Upper lobe of left lung (tissue), 4 donors: ENCODE measurements at regions not wholly inside any gene's neighbourhood (a gene's known extent, or its start where the extent isn't known, plus 50 kb on each side); places are given as distances from the start of the nearest gene placed in this dataset.

ENCODE experiments used
- POLR2A ChIP-seq, 4 donors: fragments of 450-650 bp; IDR thresholded peaks; one replicate each; pipeline ENCODE4 v1.5.1; 2016 to 2017; ENCODE audit warnings: antibody characterized with exemption in 4 of 4, mild to moderate bottlenecking in 2 of 4
- POLR2AphosphoS5 ChIP-seq, 2 donors: sonication (generic); formaldehyde crosslinking; IDR thresholded peaks; one replicate each; pipeline ENCODE4 v1.5.1; 2017; ENCODE audit warnings: antibody characterized with exemption in 2 of 2
- TF ChIP-seq, protein P1 (sequence below), 6 experiments: fragments of 450-650 bp in 4 of 6; fragments of 200-600 bp in 2 of 6; sonication (generic) in 2 of 6; IDR thresholded peaks; one replicate each; pipeline ENCODE4 v1.5.1; 2016 to 2019; ENCODE audit warnings: antibody characterized with exemption in 6 of 6

DNA sequence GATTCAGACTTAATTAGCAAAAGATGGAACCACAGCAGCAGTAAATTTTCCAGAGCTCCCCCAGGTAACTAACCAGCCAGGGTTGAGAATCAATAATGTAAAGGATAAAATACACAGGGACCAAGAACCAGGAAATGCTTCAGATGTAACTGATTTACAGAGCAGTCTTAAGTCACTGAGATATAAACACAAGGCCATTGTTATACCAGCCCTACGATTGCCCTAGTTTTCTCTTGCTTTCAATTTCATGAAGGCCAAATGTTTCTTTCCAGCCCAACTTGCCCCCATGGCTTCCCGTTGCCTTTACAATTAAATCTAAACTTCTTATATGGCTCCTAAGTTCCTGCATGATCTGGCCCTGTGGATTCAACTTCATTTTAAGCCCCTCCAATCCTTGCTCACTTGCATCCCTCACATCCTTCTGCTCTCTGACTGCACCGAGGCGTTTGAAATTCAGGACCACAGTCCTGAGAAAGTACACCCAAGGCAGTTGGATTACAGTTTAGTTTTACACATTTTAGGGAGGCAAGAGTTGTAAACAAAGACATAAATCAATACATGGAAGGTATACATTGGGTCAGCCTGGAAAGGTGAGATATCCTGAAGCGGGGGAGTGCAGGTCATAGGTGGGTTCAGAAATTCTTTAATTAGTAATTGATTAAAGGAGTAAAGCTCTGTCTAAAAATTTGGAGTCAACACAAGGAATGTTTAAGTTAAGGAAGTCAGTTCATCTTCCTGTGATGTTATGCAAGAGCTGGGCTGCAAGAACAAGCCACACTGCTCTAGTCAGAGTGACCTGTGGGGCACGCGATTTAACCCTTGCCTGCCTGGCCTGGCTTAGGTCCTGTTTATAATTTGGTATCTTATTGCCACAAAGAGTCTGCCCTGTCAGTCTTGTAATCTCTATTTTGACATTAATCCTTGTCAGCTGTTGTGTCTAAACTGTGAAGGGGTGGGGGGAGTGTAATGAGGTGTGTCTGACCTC, 69.9 kb upstream of the COG2 start:
- TF ChIP-seq, protein P1, sequence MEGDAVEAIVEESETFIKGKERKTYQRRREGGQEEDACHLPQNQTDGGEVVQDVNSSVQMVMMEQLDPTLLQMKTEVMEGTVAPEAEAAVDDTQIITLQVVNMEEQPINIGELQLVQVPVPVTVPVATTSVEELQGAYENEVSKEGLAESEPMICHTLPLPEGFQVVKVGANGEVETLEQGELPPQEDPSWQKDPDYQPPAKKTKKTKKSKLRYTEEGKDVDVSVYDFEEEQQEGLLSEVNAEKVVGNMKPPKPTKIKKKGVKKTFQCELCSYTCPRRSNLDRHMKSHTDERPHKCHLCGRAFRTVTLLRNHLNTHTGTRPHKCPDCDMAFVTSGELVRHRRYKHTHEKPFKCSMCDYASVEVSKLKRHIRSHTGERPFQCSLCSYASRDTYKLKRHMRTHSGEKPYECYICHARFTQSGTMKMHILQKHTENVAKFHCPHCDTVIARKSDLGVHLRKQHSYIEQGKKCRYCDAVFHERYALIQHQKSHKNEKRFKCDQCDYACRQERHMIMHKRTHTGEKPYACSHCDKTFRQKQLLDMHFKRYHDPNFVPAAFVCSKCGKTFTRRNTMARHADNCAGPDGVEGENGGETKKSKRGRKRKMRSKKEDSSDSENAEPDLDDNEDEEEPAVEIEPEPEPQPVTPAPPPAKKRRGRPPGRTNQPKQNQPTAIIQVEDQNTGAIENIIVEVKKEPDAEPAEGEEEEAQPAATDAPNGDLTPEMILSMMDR (IDR thresholded peaks at IDR 0.05) = no peak
- TF ChIP-seq POLR2A (IDR thresholded peaks at IDR 0.05) (no peak), POLR2AphosphoS5 (IDR thresholded peaks at IDR 0.05) (no peak)
